ENCODE measurements at regions not wholly inside any gene's neighbourhood (a gene's known extent, or its start where the extent isn't known, plus 50 kb on each side); places are given as distances from the start of the nearest gene placed in this dataset.
"Not testable (repeated sequence)": the region's sequence is repeated elsewhere in the genome, so short reads cannot be mapped to it uniquely, and the experiment has no call there.

GRCh38 chr6:84831924-84832323 is 67.5 kb upstream of the TBX18 start:
- not testable (repeated sequence) for TF ChIP-seq SP1 (IDR thresholded peaks at IDR 0.05); CTBP1 (IDR thresholded peaks at IDR 0.05; ENCODE audit: borderline replicate concordance); FOXM1 (IDR thresholded peaks at IDR 0.05; ENCODE audit: borderline replicate concordance); ARNT (IDR thresholded peaks at IDR 0.05); PKNOX1 (IDR thresholded peaks at IDR 0.05); FOXK2 (IDR thresholded peaks at IDR 0.05); BHLHE40 (IDR thresholded peaks at IDR 0.05; ENCODE audit: borderline replicate concordance); ZNF384 (IDR thresholded peaks at IDR 0.05); NFRKB (IDR thresholded peaks at IDR 0.05)

Measured in HEK293T (cell line).